ENCODE measurements at regions not wholly inside any gene's neighbourhood (a gene's known extent, or its start where the extent isn't known, plus 50 kb on each side); places are given as distances from the start of the nearest gene placed in this dataset.

- TF ChIP-seq SP1 (IDR thresholded peaks at IDR 0.05) (no peak), BHLHE40 (IDR thresholded peaks at IDR 0.05; ENCODE audit: borderline replicate concordance) (no peak), L3MBTL2 (conservative IDR thresholded peaks at IDR 0.05) (no peak), FOXM1 (IDR thresholded peaks at IDR 0.05; ENCODE audit: borderline replicate concordance) (no peak), SUZ12 (IDR thresholded peaks at IDR 0.05) (no peak), LEF1 (IDR thresholded peaks at IDR 0.05; ENCODE audit: borderline replicate concordance) (no peak), TARDBP (IDR thresholded peaks at IDR 0.05) (no peak), PKNOX1 (IDR thresholded peaks at IDR 0.05) (no peak), ELF4 (IDR thresholded peaks at IDR 0.05) (no peak)
Observed at GRCh38 chr19:28153123-28153522, 1059.8 kb downstream of the UQCRFS1 start.
